Calu3 (cell line): ENCODE measurements at regions not wholly inside any gene's neighbourhood (a gene's known extent, or its start where the extent isn't known, plus 50 kb on each side); places are given as distances from the start of the nearest gene placed in this dataset.
"Not testable (repeated sequence)": the region's sequence is repeated elsewhere in the genome, so short reads cannot be mapped to it uniquely, and the experiment has no call there.

Experiments
- BruUV-seq: library from RNA; stranded (reverse); fragments of 400-500 nt; replicated peaks from 2 replicates; lab custom pipeline; 2021; lab: Mats Ljungman, UMichigan
- CTCF ChIA-PET: fragments of 300-600 bp; sonication (Branson Sonifier 250); formaldehyde crosslinking; loops from one replicate; lab custom pipeline; 2022; ENCODE audit warnings: antibody characterized with exemption; lab: Charles Lee
- DNase-seq: peaks from one replicate; pipeline ENCODE4 v3.0.0; 2022
- H3K27ac Mint-ChIP-seq: one replicate; pipeline ENCODE4 v1.8.0; 2022; ENCODE audit warnings: mixed read lengths; ENCODE audit not compliant: unreplicated experiment
- H3K27me3 Mint-ChIP-seq: one replicate; pipeline ENCODE4 v1.8.0; 2022; ENCODE audit warnings: mixed read lengths; ENCODE audit not compliant: unreplicated experiment
- H3K36me3 Mint-ChIP-seq: one replicate; pipeline ENCODE4 v1.8.0; 2022; ENCODE audit warnings: mild to moderate bottlenecking, moderate library complexity, mixed read lengths; ENCODE audit not compliant: insufficient read depth, unreplicated experiment
- H3K4me1 Mint-ChIP-seq: one replicate; pipeline ENCODE4 v1.8.0; 2022; ENCODE audit warnings: mild to moderate bottlenecking, low read depth, mixed read lengths; ENCODE audit not compliant: unreplicated experiment
- H3K4me3 Mint-ChIP-seq: one replicate; pipeline ENCODE4 v1.8.0; 2022; ENCODE audit warnings: mild to moderate bottlenecking, low read depth, moderate library complexity, mixed read lengths; ENCODE audit not compliant: unreplicated experiment
- H3K9me3 Mint-ChIP-seq: one replicate; pipeline ENCODE4 v1.8.0; 2022; ENCODE audit warnings: low read depth, mixed read lengths; ENCODE audit not compliant: unreplicated experiment
- CTCF ChIP-seq: fragments of 200-600 bp; IDR thresholded peaks from one replicate; pipeline ENCODE4 v1.8.0; 2022; ENCODE audit warnings: antibody characterized with exemption; ENCODE audit not compliant: unreplicated experiment
- intact Hi-C: fragments of 100-400 bp; cut with micrococcal nuclease; formaldehyde crosslinking; loops from one replicate; pipeline ENCODE4 v1.10.0; 2022; ENCODE audit not compliant: unreplicated experiment

- no peaks in the 10 kb centered on the region for H3K9me3 Mint-ChIP-seq
- H3K4me1 Mint-ChIP-seq, result no peaks in the 10 kb centered on the region
- BruUV-seq, result no TSS peak
- no peak for TF ChIP-seq CTCF
- H3K27ac Mint-ChIP-seq, result no peak overlapping the region
- no peak overlapping the region for H3K4me3 Mint-ChIP-seq
- no peak for DNase-seq
- CTCF ChIA-PET, result no interaction called here
- intact Hi-C loops, result no loop called here
- H3K27me3 Mint-ChIP-seq, result peaks cover 98% of the 10 kb centered on the region
- H3K36me3 Mint-ChIP-seq, result no peaks in the 10 kb centered on the region
These were observed 59.3 kb upstream of the APCDD1L start for GRCh38 chr20:58574469-58574868.

- DNase-seq, result no peak
- no peak for TF ChIP-seq CTCF
- no peak overlapping the region for H3K4me3 Mint-ChIP-seq
- intact Hi-C loops, result no loop called here
- H3K36me3 Mint-ChIP-seq, result no peaks in the 10 kb centered on the region
- peaks cover 100% of the 10 kb centered on the region for H3K27me3 Mint-ChIP-seq
- no peaks in the 10 kb centered on the region for H3K9me3 Mint-ChIP-seq
- BruUV-seq, result no TSS peak
- CTCF ChIA-PET, result no interaction called here
- no peak overlapping the region for H3K27ac Mint-ChIP-seq
- H3K4me1 Mint-ChIP-seq, result no peaks in the 10 kb centered on the region
These were observed 58.8 kb upstream of the APCDD1L start for GRCh38 chr20:58573986-58574385.

DNA sequence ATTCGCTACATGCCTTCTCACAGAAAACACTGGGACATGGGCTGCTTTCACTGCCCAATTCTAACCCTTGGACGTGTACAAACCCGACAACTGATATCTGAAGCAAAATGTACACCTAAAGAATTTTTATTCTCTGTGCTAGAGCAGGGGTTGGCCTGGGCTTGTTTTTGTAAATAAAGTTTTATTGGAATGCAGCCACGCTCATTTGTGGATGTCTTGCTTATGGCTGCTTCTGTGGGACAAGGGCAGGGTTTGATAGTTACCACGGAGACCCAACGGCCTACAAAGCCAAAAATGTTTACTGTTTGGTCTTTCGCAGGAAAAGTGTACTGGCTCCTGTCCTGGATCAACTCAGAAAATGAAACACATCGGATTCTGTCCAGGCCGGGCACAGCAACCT, 58.1 kb upstream of the APCDD1L start:
- no peak for DNase-seq
- CTCF ChIA-PET, result no interaction called here
- H3K4me3 Mint-ChIP-seq, result no peak overlapping the region
- H3K9me3 Mint-ChIP-seq, result no peaks in the 10 kb centered on the region
- no peaks in the 10 kb centered on the region for H3K4me1 Mint-ChIP-seq
- intact Hi-C loops, result no loop called here
- peaks cover 100% of the 10 kb centered on the region for H3K27me3 Mint-ChIP-seq
- no peak for TF ChIP-seq CTCF
- no peaks in the 10 kb centered on the region for H3K36me3 Mint-ChIP-seq
- H3K27ac Mint-ChIP-seq, result no peak overlapping the region
- no TSS peak for BruUV-seq

- H3K4me1 Mint-ChIP-seq, intact Hi-C loops, H3K27ac Mint-ChIP-seq, BruUV-seq, H3K36me3 Mint-ChIP-seq, DNase-seq, H3K9me3 Mint-ChIP-seq, H3K4me3 Mint-ChIP-seq: not testable (repeated sequence)
- peaks cover 100% of the 10 kb centered on the region for H3K27me3 Mint-ChIP-seq
- CTCF ChIA-PET, result interaction anchor here (0.6 kb wide), 1 partner anchor 75 kb away, joined by 4 read pairs; no protein-coding TSS in a partner anchor
These were observed 57.2 kb upstream of the APCDD1L start for GRCh38 chr20:58572428-58572763.

DNA sequence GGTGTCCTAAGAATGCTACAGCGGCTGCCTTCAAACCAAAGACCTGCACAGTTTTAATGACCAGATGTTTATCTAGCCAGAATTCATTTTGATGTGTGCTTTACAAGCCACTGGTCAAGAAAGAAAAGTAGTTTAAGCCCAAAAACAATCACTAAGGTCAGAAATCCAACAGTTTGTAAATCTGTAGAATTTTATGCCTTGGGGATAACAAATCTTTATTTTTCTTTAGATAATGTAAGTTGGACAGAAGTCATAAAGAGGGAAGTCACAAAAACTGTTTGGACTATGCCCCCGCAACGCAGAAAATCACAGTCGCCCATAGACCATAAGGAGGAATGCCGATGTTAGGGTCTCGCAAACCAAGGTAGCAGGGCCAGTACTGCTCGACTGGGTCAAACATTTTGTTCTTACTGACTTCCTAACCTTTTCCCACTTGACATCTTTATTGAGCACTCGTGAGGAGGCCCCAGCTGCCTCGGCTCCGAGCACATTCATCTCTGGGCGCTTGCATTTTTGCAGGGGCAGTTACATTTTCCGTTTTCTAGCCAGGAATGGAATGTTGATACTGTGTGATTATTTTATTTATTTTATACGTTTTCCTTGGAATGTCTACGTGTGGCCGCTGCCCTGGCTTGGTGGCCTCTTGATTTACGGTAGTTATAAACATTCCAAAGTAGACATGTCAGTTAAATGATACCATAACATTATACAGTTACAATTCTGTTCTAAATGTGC, 56.7 kb upstream of the APCDD1L start:
- CTCF ChIA-PET, result interaction anchor here (0.6 kb wide), 1 partner anchor 75 kb away, joined by 4 read pairs; no protein-coding TSS in a partner anchor
- Mint-ChIP-seq H3K36me3 (no peaks in the 10 kb centered on the region), H3K27me3 (peaks cover 100% of the 10 kb centered on the region), H3K27ac (no peak overlapping the region), H3K4me1 (no peaks in the 10 kb centered on the region), H3K9me3 (no peaks in the 10 kb centered on the region), H3K4me3 (no peak overlapping the region)
- intact Hi-C loops, result no loop called here
- TF ChIP-seq CTCF, result no peak
- no TSS peak for BruUV-seq
- no peak for DNase-seq
